HG03342 (cell line): ENCODE measurements at regions not wholly inside any gene's neighbourhood (a gene's known extent, or its start where the extent isn't known, plus 50 kb on each side); places are given as distances from the start of the nearest gene placed in this dataset.
"Not testable (repeated sequence)": the region's sequence is repeated elsewhere in the genome, so short reads cannot be mapped to it uniquely, and the experiment has no call there.

ENCODE experiments used
- ATAC-seq: cut with Tn5 transposase; IDR thresholded peaks from one replicate; pipeline ENCODE4 v1.9.1; 2021; ENCODE audit warnings: mild to moderate bottlenecking, moderate library complexity; ENCODE audit not compliant: unreplicated experiment

- ATAC-seq, result no peak
These were observed 175.5 kb downstream of the TFAP2B start for GRCh38 chr6:50993941-50994720.

DNA sequence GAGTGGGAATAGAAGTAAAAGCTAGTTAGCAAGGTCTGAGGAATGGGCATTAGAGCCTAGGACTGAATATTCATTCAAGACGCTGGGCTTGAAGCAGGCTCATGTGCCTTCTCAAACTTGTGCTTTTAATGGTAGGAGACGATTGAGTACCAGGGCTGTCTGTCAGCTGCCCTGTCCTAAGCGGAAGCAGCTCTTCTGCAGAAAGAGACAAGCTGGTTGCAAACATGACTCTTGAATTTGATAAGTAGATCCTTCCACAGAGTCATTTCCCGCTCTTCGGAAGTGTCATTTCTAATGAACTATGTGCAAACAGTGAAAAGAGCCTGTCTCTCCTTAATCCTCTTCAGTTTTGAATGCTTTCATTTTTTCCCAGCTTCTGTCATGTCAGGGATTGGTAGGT is 176.4 kb downstream of the TFAP2B start:
- ATAC-seq, result no peak

DNA sequence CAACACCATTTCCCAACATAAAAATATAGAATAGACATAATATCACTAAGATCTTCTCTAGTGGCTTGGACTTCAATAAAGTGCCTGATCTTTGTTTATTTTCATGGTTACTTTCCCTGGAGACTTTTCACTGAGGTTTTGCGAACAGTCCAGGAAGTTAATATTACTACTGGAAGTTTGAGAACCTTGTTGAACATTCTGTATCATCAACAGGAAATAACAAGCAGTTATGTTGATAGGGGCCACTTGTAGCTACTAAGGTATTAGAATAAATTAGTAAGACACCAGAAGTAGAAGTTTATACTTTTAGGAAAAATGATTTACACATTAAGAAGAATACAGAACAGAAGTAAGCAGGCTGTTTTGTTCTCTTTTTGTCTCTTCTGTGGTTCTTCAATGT is 180.2 kb downstream of the TFAP2B start:
- no peak for ATAC-seq

- no peak for ATAC-seq
These were observed 182.7 kb downstream of the TFAP2B start for GRCh38 chr6:51001399-51001798.

DNA sequence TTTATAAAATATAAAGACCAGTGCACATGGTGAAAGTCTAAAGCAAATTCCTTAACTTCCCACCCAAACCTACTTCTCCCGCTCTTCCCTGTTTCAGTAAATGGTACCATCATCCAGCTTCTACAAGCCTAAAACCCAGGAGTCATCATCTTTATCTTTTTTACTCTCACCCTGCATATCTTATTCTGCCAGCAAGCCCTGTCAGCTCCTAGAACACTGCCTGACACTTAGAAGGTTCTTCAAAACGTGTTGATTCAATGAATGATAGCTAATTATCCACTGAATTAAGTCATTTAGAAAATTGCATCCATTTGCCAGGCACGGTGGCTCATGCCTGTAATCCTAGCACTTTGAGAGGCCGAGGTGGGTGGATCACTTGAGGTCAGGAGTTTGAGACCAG is 185.7 kb downstream of the TFAP2B start:
- ATAC-seq, result no peak

DNA sequence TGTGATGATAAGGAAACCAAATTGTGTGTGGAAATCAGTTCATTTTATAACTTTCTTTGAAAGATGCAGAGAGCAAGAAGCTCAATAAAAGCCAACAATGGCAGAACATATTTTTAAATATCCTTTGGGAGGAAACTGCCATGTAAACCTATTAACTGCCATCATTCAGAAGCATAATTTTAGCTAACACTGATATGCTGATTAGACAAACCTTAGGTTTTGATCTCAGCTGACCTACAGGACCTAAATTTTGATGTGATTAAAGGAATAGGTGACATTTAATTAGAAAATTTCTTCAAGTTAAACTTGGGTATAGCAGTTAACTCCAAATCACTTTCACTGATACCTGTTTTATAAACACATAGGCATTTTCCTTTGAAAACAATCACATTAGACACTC is 187.1 kb downstream of the TFAP2B start:
- no peak for ATAC-seq

- ATAC-seq, result no peak
These were observed 188.6 kb downstream of the TFAP2B start for GRCh38 chr6:51007237-51007636.

DNA sequence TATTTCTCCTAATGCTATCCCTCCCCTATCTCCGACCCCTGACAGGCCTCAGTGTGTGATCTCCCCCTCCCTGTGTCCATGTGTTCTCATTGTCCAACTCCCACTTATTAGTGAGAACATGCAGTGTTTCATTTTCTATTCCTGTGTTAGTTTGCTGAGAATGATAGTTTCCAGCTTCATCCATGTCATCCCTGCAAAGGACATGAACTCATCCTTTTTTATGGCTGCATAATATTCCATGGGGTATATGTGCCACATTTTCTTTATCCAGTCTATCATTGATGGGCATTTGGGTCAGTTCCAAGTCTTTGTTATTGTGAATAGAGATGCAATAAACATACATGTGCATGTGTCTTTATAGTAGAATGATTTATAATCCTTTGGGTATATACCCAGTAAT is 190.0 kb downstream of the TFAP2B start:
- ATAC-seq, result not testable (repeated sequence)

DNA sequence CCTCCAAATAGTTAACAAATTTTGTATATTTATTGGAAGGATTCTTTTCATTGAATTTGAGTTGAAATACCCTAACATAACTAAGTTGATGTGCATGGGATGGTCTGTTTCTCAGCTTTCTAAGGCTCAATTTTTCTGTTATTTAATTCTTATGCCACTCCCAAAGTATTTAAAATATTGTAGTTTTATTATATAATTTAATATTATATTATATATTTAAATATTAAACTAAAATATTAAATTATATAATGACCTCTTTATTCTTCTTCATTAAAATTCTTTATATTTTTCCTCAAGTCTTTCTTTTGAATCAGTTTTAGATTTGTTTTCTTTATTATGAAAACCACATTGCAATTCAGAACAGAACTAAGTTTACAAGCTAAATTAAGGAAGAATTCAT is 194.7 kb downstream of the TFAP2B start:
- no peak for ATAC-seq

GRCh38 chr6:51015394-51015793 is 196.7 kb downstream of the TFAP2B start:
- no peak for ATAC-seq

GRCh38 chr6:51016489-51016888 is 197.8 kb downstream of the TFAP2B start:
- no peak for ATAC-seq

- ATAC-seq, result no peak
These were observed 201.1 kb downstream of the TFAP2B start for GRCh38 chr6:51019806-51020205.

DNA sequence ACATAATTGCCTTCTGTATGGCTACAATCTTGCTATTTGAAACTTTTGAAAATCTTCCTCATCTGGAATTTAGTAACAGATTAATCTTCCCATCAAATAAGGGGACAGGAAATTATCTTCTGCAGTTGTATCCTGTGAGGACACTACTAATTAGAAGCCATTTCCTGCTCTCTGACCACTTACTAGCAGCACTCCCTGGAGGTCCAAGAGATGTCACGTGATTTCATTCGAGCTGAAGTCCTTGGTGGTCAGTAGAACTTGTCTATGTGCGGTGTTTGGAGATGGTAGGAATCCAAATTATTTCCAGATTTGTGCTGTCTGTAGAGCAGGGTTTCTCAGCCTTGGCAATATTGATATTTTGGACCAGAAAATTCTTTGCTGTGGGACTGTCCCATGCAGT is 202.5 kb downstream of the TFAP2B start:
- ATAC-seq, result no peak

DNA sequence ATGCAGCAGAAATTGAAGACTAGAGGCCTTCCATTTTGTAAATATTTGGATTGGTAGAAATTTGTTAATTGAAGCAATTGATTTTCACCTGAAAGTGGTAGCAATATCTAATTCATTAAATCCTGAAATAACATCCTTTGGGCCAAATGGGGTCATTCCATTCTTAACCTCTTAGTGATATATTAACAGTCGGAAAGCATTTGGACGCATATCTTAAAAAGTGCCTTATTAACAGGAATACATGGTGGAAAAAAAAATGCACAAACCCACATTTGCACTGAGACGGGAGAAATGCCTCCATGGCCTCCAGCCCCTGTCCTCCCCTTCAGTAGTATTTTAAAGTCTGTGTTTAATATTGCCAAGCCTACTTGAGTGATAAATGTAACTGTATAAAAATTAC is 205.5 kb downstream of the TFAP2B start:
- ATAC-seq, result no peak

- no peak for ATAC-seq
These were observed 206.6 kb downstream of the TFAP2B start for GRCh38 chr6:51025082-51025777.

GRCh38 chr6:51027283-51028065 is 208.8 kb downstream of the TFAP2B start:
- ATAC-seq, result no peak

GRCh38 chr6:51028276-51028675 is 209.6 kb downstream of the TFAP2B start:
- no peak for ATAC-seq

DNA sequence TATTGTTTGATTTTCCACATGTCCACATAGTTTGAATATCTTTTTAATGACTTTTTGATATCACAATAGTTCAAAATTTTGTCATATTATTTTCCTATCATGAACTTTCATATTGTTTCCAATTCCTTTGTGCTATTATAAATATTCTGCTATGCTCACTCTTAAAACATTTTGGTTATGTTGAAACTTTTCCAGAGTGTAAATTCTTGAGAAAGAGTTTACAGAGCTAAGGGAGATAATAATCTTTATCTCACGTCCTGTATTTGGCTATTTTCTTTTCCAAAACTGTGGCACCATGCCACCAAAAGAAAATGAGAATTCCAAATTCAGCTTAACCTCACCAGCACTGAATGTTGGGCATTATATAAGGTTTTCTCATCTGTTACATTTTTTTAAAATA is 210.9 kb downstream of the TFAP2B start:
- no peak for ATAC-seq

GRCh38 chr6:51045548-51045947 is 226.9 kb downstream of the TFAP2B start:
- no peak for ATAC-seq

DNA sequence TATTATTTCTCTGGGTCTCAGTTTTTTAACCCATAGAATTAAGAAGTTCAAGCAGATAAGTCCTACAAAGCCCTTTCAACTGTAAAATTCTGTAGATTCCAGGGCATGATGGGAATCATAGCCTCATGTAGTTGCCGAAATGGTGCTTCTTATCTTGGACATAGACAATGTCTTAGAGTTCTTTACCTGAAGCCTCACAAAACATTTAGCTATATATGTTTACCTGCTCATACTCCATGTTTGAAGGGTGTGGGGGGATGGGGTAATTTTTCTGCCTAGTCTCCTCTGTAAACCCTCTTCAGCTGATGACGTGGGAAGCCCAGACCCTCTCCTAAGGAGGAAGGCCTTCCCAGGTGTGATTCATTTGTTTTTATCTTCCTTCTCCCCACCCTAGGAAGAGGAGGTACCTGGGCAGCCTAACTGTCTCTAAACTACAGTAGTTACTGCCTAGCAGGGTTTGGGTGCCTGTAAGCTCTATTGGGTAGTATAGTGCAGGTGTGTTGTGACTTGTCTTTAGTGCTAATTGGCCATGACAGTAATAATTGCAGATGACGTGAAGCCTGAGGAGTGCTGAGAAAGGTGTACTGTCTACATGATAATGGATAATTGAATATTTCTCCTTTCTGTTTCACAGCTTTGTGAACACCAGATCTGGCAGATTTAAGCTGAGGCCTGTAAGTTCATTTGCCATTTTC is 230.8 kb downstream of the TFAP2B start:
- ATAC-seq, result no peak
